IPS DF 4.7 (cell line): ENCODE measurements at regions not wholly inside any gene's neighbourhood (a gene's known extent, or its start where the extent isn't known, plus 50 kb on each side); places are given as distances from the start of the nearest gene placed in this dataset.

Experiments used
- DNase-seq: peaks from one replicate; pipeline ENCODE4 v3.0.0-alpha.2; 2013; ENCODE audit warnings: low spot score; ENCODE audit errors: extremely low read depth

- DNase-seq: no peak
Measured at GRCh38 chr1:192067360-192067759, 90.9 kb upstream of the RGS18 start.

GRCh38 chr1:192070213-192070612, 88.0 kb upstream of the RGS18 start:
- DNase-seq: no peak

GRCh38 chr1:192080684-192081083, 77.6 kb upstream of the RGS18 start:
- DNase-seq: no peak

- no peak for DNase-seq
Measured at GRCh38 chr1:192081359-192081758, 76.9 kb upstream of the RGS18 start.

- no peak for DNase-seq
Measured at GRCh38 chr1:192086644-192087043, 71.6 kb upstream of the RGS18 start.

- DNase-seq: no peak
Measured at GRCh38 chr1:192087334-192087733, 70.9 kb upstream of the RGS18 start.

GRCh38 chr1:192088496-192088895, 69.8 kb upstream of the RGS18 start:
- DNase-seq: no peak

GRCh38 chr1:192098001-192098400, 60.3 kb upstream of the RGS18 start:
- no peak for DNase-seq

GRCh38 chr1:192099328-192099727, 58.9 kb upstream of the RGS18 start:
- no peak for DNase-seq

DNA sequence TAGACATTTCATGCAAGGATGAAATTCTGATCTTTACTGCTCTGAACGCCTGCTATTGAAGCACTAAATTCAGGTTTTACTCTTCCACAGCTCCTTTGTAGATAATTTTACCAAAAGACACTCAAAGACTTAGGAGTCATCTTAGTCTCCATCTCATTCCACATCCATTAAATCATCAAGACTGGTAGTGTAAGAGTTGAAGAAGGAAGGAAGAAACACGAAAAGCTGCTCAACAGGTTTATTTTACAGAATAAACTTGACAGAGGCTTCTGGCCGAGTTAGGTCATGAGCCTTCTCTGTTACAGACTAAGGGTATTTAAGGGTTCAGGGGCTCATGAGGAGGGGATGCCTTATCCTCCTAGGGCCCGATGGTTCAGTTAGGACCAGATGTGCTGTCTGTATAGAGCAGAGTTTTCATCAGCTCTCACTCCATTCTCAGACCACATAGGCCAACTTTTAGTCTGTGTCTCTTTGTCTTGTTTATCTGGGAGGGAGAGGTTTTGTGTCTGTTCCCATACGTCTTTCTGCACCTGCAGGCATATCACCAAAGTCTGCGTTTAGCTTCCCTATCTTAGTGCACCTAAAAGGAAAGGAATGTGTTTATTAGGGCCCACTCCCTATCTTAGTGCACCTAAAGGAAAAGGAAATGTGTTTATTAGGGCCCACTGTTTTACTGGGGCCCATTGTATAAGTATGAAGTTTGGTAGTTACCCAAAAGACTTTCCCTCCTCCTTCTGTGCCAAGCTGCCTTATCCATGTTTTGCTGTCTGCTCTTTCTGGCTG, 57.4 kb upstream of the RGS18 start:
- DNase-seq: no peak

DNA sequence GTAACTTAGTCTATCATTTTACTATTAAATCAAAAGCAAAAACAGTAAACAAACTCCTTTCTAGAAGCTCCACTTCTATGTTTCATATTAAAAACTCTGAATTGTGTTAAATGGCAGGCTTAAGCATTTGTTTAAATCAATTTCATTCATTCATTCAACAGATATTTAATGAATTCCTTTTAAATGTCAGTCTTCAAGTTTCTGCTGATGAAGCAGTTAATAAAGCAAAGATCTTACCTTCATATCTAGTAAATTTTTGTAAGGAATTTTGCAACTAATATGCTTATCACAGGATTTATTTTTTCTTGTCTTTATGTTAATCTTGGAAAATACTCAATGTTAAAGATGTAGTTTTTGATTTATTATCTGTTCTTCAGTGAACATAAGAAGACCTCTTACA, 54.1 kb upstream of the RGS18 start:
- DNase-seq: no peak

- no peak for DNase-seq
Measured at GRCh38 chr1:192104852-192105251, 53.4 kb upstream of the RGS18 start.

DNA sequence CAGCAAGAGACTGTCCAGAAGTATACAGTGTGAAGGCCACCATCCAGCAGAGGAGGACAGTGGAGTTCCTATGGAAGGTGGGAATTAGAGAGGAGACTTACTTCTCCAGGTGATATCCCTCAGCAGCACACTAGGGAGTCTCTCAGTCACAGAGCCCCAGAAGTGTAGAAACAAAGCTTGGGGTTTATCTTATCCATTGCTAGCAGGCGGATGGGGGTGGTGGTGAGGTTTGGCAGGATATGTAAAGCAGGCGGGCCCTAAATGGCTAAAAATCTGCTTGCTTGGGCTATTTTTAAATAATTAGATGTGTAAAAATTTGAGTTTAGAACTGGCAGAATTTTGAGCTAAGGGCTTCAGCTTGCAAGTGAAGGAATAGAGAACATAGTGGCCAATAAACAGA, 50.1 kb upstream of the RGS18 start:
- DNase-seq: no peak
